ENCODE measurements at regions not wholly inside any gene's neighbourhood (a gene's known extent, or its start where the extent isn't known, plus 50 kb on each side); places are given as distances from the start of the nearest gene placed in this dataset.

DNA sequence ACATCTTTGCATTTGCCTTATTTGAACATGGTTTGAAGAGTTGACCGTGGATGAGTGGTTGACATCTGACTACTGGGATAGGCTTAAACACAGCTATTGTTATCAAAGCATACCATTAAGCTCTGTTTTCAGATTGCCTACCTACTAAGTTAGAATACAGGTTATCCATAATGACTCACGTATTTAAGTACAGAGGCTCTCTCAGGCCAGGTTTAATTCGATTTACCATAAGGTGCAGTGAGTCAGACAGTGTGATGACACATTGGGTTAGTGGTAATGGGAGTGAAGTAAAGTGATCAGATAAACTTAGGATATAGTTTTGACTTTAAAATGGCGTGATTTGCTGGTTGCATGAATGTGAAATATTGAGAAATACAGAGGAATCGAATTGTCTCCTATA, 732.0 kb upstream of the CTNND2 start (continued):
- TF ChIP-seq, protein P1, sequence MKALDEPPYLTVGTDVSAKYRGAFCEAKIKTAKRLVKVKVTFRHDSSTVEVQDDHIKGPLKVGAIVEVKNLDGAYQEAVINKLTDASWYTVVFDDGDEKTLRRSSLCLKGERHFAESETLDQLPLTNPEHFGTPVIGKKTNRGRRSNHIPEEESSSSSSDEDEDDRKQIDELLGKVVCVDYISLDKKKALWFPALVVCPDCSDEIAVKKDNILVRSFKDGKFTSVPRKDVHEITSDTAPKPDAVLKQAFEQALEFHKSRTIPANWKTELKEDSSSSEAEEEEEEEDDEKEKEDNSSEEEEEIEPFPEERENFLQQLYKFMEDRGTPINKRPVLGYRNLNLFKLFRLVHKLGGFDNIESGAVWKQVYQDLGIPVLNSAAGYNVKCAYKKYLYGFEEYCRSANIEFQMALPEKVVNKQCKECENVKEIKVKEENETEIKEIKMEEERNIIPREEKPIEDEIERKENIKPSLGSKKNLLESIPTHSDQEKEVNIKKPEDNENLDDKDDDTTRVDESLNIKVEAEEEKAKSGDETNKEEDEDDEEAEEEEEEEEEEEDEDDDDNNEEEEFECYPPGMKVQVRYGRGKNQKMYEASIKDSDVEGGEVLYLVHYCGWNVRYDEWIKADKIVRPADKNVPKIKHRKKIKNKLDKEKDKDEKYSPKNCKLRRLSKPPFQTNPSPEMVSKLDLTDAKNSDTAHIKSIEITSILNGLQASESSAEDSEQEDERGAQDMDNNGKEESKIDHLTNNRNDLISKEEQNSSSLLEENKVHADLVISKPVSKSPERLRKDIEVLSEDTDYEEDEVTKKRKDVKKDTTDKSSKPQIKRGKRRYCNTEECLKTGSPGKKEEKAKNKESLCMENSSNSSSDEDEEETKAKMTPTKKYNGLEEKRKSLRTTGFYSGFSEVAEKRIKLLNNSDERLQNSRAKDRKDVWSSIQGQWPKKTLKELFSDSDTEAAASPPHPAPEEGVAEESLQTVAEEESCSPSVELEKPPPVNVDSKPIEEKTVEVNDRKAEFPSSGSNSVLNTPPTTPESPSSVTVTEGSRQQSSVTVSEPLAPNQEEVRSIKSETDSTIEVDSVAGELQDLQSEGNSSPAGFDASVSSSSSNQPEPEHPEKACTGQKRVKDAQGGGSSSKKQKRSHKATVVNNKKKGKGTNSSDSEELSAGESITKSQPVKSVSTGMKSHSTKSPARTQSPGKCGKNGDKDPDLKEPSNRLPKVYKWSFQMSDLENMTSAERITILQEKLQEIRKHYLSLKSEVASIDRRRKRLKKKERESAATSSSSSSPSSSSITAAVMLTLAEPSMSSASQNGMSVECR (CRISPR knock-in tag; IDR thresholded peaks at IDR 0.05; ENCODE audit: borderline replicate concordance) = no peak

DNA sequence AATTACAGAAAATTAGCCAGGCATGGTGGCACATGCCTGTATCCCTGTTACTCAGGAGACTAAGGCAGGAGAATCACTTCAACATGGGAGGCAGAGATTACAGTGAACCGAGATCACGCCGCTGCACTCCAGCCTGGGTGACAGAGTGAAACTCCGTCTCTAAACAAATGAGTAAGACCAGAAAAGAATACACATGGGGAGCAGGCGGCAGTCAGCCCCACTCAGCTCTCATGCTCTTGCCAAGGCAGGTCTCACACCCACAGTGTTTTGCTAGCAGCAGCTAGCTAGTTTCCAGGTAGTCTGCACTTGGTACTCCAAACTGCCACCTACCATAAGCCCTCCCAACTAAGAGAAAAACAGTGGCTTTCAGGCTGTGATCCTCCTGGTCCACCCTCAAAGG, 722.3 kb upstream of the CTNND2 start:
- H3K27me3 Mint-ChIP-seq (ENCODE audit: low read depth) = no peaks in the 10 kb centered on the region
- H3K9me3 Mint-ChIP-seq = no peaks in the 10 kb centered on the region; the same call in 1 of the 2 replicates
- ChIA-PET POLR2A (no interaction called here), CTCF (no interaction called here)
- peaks cover 72% of the 10 kb centered on the region for H3K4me1 Mint-ChIP-seq
- peaks cover 34% of the 10 kb centered on the region for H3K36me3 Mint-ChIP-seq
- peak overlapping the region; percentile 73 for H3K4me3 Mint-ChIP-seq
- DNase-seq (ENCODE audit: low spot score) = no peak
- peak overlapping the region; percentile 93 for H3K27ac Mint-ChIP-seq
- no peak for ATAC-seq
- TF ChIP-seq, protein P2, sequence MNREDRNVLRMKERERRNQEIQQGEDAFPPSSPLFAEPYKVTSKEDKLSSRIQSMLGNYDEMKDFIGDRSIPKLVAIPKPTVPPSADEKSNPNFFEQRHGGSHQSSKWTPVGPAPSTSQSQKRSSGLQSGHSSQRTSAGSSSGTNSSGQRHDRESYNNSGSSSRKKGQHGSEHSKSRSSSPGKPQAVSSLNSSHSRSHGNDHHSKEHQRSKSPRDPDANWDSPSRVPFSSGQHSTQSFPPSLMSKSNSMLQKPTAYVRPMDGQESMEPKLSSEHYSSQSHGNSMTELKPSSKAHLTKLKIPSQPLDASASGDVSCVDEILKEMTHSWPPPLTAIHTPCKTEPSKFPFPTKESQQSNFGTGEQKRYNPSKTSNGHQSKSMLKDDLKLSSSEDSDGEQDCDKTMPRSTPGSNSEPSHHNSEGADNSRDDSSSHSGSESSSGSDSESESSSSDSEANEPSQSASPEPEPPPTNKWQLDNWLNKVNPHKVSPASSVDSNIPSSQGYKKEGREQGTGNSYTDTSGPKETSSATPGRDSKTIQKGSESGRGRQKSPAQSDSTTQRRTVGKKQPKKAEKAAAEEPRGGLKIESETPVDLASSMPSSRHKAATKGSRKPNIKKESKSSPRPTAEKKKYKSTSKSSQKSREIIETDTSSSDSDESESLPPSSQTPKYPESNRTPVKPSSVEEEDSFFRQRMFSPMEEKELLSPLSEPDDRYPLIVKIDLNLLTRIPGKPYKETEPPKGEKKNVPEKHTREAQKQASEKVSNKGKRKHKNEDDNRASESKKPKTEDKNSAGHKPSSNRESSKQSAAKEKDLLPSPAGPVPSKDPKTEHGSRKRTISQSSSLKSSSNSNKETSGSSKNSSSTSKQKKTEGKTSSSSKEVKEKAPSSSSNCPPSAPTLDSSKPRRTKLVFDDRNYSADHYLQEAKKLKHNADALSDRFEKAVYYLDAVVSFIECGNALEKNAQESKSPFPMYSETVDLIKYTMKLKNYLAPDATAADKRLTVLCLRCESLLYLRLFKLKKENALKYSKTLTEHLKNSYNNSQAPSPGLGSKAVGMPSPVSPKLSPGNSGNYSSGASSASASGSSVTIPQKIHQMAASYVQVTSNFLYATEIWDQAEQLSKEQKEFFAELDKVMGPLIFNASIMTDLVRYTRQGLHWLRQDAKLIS (CRISPR knock-in tag; IDR thresholded peaks at IDR 0.05; ENCODE audit: borderline replicate concordance) = no peak
- TF ChIP-seq ZNF219 (CRISPR knock-in tag; IDR thresholded peaks at IDR 0.05; ENCODE audit: borderline replicate concordance) (no peak), ZNF423 (CRISPR knock-in tag; IDR thresholded peaks at IDR 0.05) (no peak), ZNF416 (CRISPR knock-in tag; IDR thresholded peaks at IDR 0.05) (no peak), ZNF317 (CRISPR knock-in tag; IDR thresholded peaks at IDR 0.05; ENCODE audit: borderline replicate concordance, low read depth) (no peak), ESRRA (CRISPR knock-in tag; IDR thresholded peaks at IDR 0.05; ENCODE audit: borderline replicate concordance) (no peak), TEAD4 (CRISPR knock-in tag; IDR thresholded peaks at IDR 0.05) (no peak), ATF1 (CRISPR knock-in tag; IDR thresholded peaks at IDR 0.05) (no peak), NFYB (CRISPR knock-in tag; conservative IDR thresholded peaks at IDR 0.05; ENCODE audit: low read depth) (no peak), SOX15 (CRISPR knock-in tag; IDR thresholded peaks at IDR 0.05) (no peak), CREB1 (CRISPR knock-in tag; IDR thresholded peaks at IDR 0.05) (no peak), CBFB (CRISPR knock-in tag; IDR thresholded peaks at IDR 0.05; ENCODE audit: low read depth) (no peak), EMX1 (CRISPR knock-in tag; IDR thresholded peaks at IDR 0.05) (no peak)
- TF ChIP-seq, protein P3, sequence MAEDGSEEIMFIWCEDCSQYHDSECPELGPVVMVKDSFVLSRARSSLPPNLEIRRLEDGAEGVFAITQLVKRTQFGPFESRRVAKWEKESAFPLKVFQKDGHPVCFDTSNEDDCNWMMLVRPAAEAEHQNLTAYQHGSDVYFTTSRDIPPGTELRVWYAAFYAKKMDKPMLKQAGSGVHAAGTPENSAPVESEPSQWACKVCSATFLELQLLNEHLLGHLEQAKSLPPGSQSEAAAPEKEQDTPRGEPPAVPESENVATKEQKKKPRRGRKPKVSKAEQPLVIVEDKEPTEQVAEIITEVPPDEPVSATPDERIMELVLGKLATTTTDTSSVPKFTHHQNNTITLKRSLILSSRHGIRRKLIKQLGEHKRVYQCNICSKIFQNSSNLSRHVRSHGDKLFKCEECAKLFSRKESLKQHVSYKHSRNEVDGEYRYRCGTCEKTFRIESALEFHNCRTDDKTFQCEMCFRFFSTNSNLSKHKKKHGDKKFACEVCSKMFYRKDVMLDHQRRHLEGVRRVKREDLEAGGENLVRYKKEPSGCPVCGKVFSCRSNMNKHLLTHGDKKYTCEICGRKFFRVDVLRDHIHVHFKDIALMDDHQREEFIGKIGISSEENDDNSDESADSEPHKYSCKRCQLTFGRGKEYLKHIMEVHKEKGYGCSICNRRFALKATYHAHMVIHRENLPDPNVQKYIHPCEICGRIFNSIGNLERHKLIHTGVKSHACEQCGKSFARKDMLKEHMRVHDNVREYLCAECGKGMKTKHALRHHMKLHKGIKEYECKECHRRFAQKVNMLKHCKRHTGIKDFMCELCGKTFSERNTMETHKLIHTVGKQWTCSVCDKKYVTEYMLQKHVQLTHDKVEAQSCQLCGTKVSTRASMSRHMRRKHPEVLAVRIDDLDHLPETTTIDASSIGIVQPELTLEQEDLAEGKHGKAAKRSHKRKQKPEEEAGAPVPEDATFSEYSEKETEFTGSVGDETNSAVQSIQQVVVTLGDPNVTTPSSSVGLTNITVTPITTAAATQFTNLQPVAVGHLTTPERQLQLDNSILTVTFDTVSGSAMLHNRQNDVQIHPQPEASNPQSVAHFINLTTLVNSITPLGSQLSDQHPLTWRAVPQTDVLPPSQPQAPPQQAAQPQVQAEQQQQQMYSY (CRISPR knock-in tag; IDR thresholded peaks at IDR 0.05) = no peak
- TF ChIP-seq, protein P4, sequence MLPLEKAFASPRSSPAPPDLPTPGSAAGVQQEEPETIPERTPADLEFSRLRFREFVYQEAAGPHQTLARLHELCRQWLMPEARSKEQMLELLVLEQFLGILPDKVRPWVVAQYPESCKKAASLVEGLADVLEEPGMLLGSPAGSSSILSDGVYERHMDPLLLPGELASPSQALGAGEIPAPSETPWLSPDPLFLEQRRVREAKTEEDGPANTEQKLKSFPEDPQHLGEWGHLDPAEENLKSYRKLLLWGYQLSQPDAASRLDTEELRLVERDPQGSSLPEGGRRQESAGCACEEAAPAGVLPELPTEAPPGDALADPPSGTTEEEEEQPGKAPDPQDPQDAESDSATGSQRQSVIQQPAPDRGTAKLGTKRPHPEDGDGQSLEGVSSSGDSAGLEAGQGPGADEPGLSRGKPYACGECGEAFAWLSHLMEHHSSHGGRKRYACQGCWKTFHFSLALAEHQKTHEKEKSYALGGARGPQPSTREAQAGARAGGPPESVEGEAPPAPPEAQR (CRISPR knock-in tag; IDR thresholded peaks at IDR 0.05) = no peak
- TF ChIP-seq, protein P5, sequence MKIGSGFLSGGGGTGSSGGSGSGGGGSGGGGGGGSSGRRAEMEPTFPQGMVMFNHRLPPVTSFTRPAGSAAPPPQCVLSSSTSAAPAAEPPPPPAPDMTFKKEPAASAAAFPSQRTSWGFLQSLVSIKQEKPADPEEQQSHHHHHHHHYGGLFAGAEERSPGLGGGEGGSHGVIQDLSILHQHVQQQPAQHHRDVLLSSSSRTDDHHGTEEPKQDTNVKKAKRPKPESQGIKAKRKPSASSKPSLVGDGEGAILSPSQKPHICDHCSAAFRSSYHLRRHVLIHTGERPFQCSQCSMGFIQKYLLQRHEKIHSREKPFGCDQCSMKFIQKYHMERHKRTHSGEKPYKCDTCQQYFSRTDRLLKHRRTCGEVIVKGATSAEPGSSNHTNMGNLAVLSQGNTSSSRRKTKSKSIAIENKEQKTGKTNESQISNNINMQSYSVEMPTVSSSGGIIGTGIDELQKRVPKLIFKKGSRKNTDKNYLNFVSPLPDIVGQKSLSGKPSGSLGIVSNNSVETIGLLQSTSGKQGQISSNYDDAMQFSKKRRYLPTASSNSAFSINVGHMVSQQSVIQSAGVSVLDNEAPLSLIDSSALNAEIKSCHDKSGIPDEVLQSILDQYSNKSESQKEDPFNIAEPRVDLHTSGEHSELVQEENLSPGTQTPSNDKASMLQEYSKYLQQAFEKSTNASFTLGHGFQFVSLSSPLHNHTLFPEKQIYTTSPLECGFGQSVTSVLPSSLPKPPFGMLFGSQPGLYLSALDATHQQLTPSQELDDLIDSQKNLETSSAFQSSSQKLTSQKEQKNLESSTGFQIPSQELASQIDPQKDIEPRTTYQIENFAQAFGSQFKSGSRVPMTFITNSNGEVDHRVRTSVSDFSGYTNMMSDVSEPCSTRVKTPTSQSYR (CRISPR knock-in tag; IDR thresholded peaks at IDR 0.05) = no peak

All from WTC11 (cell line).